Keratinocyte (primary cell): ENCODE measurements at regions not wholly inside any gene's neighbourhood (a gene's known extent, or its start where the extent isn't known, plus 50 kb on each side); places are given as distances from the start of the nearest gene placed in this dataset.

ENCODE experiments used
- EZH2 ChIP-seq: IDR thresholded peaks from one replicate; pipeline ENCODE4 v1.6.1; 2012; ENCODE audit warnings: inconsistent platforms, mild to moderate bottlenecking, low read length, moderate library complexity
- TF ChIP-seq, protein P1 (sequence below), 3 experiments: IDR thresholded peaks in 1 of 3; conservative IDR thresholded peaks in 1 of 3; optimal IDR thresholded peaks in 1 of 3; 2 replicates in 2 of 3; 3 replicates in 1 of 3; pipeline versions ENCODE3 to v1.5.1; 2011; ENCODE audit warnings: low read length in 3 of 3, mild to moderate bottlenecking in 3 of 3, moderate library complexity in 2 of 3, control low read depth in 1 of 3, inconsistent platforms in 1 of 3; ENCODE audit not compliant: insufficient read depth in 2 of 3; ENCODE audit errors: extremely low read depth in 1 of 3

DNA sequence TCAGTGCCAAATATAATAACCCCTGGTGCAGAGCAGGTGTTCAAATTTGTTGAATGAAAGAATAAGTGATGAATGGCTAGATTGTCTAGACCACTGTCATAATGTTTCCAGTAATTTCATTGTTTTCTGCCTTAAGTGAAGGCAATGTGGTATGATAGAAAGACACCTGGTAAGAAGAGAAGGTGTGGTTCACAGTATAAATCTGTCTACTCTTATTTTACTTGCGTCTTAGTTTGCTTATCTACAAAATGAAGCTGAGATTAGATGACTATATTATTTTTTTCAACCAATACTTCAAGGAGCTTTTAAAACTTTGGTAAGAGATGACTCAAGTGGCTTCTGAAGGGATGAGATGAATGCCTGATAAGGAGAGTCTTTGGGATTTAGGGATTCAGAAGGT is 788.4 kb downstream of the EPHA4 start:
- TF ChIP-seq, protein P1, sequence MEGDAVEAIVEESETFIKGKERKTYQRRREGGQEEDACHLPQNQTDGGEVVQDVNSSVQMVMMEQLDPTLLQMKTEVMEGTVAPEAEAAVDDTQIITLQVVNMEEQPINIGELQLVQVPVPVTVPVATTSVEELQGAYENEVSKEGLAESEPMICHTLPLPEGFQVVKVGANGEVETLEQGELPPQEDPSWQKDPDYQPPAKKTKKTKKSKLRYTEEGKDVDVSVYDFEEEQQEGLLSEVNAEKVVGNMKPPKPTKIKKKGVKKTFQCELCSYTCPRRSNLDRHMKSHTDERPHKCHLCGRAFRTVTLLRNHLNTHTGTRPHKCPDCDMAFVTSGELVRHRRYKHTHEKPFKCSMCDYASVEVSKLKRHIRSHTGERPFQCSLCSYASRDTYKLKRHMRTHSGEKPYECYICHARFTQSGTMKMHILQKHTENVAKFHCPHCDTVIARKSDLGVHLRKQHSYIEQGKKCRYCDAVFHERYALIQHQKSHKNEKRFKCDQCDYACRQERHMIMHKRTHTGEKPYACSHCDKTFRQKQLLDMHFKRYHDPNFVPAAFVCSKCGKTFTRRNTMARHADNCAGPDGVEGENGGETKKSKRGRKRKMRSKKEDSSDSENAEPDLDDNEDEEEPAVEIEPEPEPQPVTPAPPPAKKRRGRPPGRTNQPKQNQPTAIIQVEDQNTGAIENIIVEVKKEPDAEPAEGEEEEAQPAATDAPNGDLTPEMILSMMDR (optimal IDR thresholded peaks at IDR 0.05 in 1 of 3, IDR thresholded peaks at IDR 0.05 in 1 of 3, conservative IDR thresholded peaks at IDR 0.05 in 1 of 3; ENCODE audit: extremely low read depth in 1 of 3, insufficient read depth in 2 of 3, low read length in 3 of 3): no peak
- no peak for TF ChIP-seq EZH2
